ENCODE measurements at regions not wholly inside any gene's neighbourhood (a gene's known extent, or its start where the extent isn't known, plus 50 kb on each side); places are given as distances from the start of the nearest gene placed in this dataset.

DNA sequence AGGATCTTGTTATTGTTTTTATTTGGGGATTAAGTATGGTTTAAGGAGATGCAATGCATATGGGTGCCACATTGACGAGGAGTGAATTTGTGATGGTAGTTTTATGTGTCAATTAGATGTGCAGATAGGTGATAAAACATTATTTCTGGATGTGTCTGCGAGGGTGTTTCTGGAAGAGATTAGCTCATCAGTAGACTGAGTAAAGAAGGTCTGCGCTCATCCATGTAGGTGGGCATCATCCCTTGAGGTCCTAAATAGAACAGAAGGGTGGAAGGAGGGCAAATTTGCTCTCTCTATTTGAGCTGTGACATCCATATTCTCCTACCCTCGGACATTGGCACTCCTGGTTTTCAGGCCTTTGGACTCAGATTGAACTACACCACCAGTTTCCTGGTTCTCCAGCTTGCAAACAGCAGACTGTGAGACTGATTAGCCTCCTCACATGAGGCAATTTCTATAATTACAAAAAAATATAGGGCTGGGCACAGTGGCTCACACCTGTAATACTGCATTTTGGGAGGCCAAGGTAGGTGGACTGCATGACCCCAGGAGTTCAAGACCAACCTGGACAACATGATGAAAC lies 118.2 kb upstream of the ZNF678 start:
- TF ChIP-seq, protein P1, sequence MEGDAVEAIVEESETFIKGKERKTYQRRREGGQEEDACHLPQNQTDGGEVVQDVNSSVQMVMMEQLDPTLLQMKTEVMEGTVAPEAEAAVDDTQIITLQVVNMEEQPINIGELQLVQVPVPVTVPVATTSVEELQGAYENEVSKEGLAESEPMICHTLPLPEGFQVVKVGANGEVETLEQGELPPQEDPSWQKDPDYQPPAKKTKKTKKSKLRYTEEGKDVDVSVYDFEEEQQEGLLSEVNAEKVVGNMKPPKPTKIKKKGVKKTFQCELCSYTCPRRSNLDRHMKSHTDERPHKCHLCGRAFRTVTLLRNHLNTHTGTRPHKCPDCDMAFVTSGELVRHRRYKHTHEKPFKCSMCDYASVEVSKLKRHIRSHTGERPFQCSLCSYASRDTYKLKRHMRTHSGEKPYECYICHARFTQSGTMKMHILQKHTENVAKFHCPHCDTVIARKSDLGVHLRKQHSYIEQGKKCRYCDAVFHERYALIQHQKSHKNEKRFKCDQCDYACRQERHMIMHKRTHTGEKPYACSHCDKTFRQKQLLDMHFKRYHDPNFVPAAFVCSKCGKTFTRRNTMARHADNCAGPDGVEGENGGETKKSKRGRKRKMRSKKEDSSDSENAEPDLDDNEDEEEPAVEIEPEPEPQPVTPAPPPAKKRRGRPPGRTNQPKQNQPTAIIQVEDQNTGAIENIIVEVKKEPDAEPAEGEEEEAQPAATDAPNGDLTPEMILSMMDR (IDR thresholded peaks at IDR 0.05): no peak
- TF ChIP-seq POLR2A (IDR thresholded peaks at IDR 0.05): no peak
